ENCODE measurements at regions not wholly inside any gene's neighbourhood (a gene's known extent, or its start where the extent isn't known, plus 50 kb on each side); places are given as distances from the start of the nearest gene placed in this dataset.

- TF ChIP-seq POLR2A (IDR thresholded peaks at IDR 0.05) (no peak), EP300 (IDR thresholded peaks at IDR 0.05) (no peak), POLR2AphosphoS5 (IDR thresholded peaks at IDR 0.05) (no peak)
- TF ChIP-seq, protein P1, sequence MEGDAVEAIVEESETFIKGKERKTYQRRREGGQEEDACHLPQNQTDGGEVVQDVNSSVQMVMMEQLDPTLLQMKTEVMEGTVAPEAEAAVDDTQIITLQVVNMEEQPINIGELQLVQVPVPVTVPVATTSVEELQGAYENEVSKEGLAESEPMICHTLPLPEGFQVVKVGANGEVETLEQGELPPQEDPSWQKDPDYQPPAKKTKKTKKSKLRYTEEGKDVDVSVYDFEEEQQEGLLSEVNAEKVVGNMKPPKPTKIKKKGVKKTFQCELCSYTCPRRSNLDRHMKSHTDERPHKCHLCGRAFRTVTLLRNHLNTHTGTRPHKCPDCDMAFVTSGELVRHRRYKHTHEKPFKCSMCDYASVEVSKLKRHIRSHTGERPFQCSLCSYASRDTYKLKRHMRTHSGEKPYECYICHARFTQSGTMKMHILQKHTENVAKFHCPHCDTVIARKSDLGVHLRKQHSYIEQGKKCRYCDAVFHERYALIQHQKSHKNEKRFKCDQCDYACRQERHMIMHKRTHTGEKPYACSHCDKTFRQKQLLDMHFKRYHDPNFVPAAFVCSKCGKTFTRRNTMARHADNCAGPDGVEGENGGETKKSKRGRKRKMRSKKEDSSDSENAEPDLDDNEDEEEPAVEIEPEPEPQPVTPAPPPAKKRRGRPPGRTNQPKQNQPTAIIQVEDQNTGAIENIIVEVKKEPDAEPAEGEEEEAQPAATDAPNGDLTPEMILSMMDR (IDR thresholded peaks at IDR 0.05): no peak
These were observed 193.8 kb downstream of the BCHE start for GRCh38 chr3:165643425-165643824.

All from stomach (tissue), 4 donors.